ENCODE measurements at regions not wholly inside any gene's neighbourhood (a gene's known extent, or its start where the extent isn't known, plus 50 kb on each side); places are given as distances from the start of the nearest gene placed in this dataset.
A peak's percentile ranks its signal among the peaks of the same experiment; 100 is the strongest.
"Not testable (repeated sequence)": the region's sequence is repeated elsewhere in the genome, so short reads cannot be mapped to it uniquely, and the experiment has no call there.

- DNase-seq = not testable (repeated sequence)
These were observed 420.5 kb upstream of the TPTE start for GRCh38 chr21:10100873-10101272.

DNA sequence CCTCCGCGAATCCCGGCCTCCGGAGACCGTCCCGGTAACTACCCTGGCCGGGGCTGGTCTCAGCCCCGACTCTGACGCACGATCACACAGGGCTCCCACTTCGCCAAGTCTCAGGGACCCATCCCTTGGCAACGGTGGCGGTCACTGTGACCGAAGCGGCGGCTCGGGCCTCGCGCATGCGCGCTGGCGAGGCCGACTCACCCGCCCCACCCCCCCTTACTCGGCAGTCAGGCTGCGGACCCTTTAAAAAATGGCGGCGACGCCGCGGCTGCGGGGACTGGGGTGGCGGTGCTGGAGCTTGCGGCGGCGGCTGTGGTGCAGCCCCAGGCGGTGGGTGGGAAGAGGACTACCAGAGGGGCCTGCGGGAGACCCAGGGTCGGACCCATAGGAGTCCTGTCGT, 402.0 kb upstream of the TPTE start:
- DNase-seq = not testable (repeated sequence)

DNA sequence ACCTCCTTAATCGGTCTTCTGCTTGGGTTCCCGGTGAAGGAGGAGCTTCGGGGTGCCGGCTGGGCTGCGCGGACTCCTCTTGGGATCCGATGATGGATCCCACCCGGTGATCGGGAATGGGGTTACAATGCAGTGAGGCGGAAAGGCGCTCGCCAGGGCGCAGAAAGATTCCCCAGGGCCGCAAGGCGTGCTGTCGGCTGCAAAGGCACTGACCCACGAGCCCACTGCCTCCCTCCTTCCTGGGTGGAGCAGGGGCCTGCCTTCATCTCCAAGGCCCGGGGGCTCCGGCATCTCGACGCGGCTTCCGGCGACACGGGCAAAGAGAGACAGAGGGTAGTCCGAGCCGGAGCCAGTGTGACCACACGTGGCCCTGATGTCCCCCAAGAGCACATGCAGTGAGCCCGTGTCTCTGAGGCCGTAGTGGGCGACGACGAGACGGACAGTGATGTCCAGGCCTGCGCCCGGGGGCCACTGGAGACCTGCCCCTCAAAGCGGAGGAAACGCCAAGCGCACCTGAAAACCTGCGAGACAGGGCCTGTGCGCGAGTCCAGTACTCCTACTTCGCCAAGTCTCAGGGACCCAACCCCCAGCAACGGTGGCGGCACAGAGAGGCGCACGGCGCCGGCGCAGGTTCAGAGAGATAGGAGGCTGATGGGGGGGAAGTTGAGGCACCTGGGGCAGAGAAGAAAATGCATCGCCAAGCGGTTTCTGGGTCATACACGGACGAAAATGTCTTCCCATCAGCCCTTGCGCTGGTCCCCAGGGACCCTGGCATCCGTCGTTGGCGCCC, 401.4 kb upstream of the TPTE start:
- not testable (repeated sequence) for DNase-seq

DNA sequence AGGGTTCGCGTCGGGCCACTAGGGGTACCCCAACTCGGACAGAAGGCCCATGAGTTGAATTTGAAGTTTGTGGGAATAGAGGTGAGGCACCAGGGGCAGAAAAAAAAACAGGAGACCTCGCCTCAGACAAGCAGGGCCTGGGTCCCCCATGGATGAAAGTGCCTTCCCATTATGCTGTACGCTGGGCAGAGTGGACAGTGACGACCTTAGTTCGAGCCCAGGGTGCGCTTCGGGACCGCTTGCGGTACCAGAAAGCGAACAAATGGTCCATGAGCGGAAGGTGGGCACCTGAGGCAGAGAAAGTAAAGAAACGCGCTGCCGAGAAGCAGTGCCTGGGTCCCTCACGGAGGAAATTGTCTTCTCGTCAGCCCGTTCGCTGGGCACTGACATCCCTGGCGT, 400.8 kb upstream of the TPTE start:
- DNase-seq = not testable (repeated sequence)

- not testable (repeated sequence) for DNase-seq
These were observed 400.3 kb upstream of the TPTE start for GRCh38 chr21:10120965-10121550.

DNA sequence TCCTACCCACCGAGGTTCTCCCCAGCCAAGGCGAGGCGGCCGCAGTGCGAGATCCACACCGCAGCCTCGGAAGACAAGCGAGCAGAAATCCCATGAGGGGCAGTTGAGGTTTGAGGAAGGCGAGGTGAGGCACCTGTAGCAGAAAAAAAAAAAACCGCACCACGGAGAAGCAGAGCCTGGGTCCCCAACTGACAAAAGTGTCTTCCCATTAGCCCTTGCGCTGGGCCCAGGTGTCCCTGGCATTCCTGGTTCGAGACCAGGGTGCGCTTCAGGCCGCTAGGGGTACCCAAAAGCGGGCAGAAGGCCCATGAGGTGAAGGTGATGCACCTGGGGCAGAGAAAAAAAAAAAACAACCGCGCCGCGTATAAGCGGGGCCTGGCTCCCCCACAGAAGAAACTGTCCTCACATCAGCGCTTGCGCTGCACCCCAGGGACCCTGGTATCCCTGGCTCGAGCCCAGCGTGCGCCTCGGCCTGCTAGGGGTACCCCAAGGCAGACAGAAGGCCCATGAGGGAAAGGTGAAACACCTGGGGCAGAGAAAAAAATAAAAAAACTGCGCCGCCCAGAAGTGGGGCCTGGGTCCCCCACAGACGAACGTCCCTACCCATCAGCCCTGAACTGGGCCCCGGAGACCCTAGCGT, 399.4 kb upstream of the TPTE start:
- DNase-seq = not testable (repeated sequence)

GRCh38 chr21:10122801-10123507, 398.4 kb upstream of the TPTE start:
- peak; percentile 15 for DNase-seq

- DNase-seq = peak; percentile 20
These were observed 397.9 kb upstream of the TPTE start for GRCh38 chr21:10123508-10123885.

GRCh38 chr21:10125616-10126015, 395.8 kb upstream of the TPTE start:
- DNase-seq = not testable (repeated sequence)

DNA sequence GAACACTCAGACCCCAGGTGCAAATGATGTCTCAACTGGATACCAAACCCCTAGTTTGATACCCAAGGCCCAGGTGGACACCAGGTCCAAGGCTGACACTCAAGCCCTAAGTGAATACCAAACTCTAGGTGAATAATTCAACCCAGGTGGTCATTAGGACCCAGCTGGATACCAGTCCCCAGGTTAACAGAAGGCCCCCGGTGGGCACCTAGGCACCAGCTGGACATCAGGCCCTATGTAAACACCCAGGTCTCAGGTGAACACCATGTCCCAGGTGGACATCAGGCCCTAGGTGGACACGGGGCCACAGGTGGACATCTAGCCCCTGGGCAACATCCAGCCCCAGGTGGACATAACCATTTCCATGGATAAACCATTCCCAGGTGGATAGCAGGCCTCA, 387.3 kb upstream of the TPTE start:
- not testable (repeated sequence) for DNase-seq

GRCh38 chr21:10135879-10136278, 385.5 kb upstream of the TPTE start:
- not testable (repeated sequence) for DNase-seq

GRCh38 chr21:10154178-10154577, 367.2 kb upstream of the TPTE start:
- not testable (repeated sequence) for DNase-seq

Data from left hindlimb (tissue), 1 donor.